ENCODE measurements at regions not wholly inside any gene's neighbourhood (a gene's known extent, or its start where the extent isn't known, plus 50 kb on each side); places are given as distances from the start of the nearest gene placed in this dataset.

DNA sequence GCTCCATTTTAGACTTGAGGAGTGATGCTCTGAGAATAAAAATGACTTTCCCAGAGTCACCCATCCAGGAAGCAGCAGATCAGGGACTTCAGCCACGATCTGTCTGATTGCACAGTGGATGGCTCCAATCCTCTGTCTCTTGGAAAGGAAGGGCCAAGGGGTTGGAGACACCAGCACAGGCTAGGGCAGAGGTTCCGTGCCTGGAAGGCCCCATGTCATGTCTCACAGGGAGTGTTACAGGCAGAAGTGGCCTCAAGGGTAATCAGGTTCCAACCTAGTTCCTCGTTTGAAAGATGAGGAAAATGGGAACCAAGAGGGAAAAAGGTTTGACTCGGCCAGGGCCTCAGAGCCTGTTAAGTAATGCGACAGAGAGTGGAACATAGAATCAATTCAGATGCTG is 160.0 kb downstream of the EFNB1 start:
- TF ChIP-seq POLR2AphosphoS5 (IDR thresholded peaks at IDR 0.05; ENCODE audit: insufficient read depth in 1 of 2, low read depth in 1 of 2) (no peak), POLR2A (IDR thresholded peaks at IDR 0.05) (no peak)
- TF ChIP-seq, protein P1, sequence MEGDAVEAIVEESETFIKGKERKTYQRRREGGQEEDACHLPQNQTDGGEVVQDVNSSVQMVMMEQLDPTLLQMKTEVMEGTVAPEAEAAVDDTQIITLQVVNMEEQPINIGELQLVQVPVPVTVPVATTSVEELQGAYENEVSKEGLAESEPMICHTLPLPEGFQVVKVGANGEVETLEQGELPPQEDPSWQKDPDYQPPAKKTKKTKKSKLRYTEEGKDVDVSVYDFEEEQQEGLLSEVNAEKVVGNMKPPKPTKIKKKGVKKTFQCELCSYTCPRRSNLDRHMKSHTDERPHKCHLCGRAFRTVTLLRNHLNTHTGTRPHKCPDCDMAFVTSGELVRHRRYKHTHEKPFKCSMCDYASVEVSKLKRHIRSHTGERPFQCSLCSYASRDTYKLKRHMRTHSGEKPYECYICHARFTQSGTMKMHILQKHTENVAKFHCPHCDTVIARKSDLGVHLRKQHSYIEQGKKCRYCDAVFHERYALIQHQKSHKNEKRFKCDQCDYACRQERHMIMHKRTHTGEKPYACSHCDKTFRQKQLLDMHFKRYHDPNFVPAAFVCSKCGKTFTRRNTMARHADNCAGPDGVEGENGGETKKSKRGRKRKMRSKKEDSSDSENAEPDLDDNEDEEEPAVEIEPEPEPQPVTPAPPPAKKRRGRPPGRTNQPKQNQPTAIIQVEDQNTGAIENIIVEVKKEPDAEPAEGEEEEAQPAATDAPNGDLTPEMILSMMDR (IDR thresholded peaks at IDR 0.05): no peak
